LNCaP clone FGC (cell line): ENCODE measurements at regions not wholly inside any gene's neighbourhood (a gene's known extent, or its start where the extent isn't known, plus 50 kb on each side); places are given as distances from the start of the nearest gene placed in this dataset.

Experiments used
- DNase-seq: peaks from one replicate; pipeline ENCODE4 v3.0.0-alpha.2; 2011; ENCODE audit warnings: low read depth
- H3K4me3 ChIP-seq: 2 replicates; pipeline ENCODE4 v1.5.1; 2011; ENCODE audit warnings: mild to moderate bottlenecking, low read depth, low read length, control low read depth
- TF ChIP-seq, protein P1 (sequence below): IDR thresholded peaks from 2 replicates; pipeline ENCODE4 v1.5.1; 2012; ENCODE audit warnings: mild to moderate bottlenecking; ENCODE audit not compliant: control insufficient read depth, insufficient read depth; ENCODE audit errors: extremely low read depth

DNA sequence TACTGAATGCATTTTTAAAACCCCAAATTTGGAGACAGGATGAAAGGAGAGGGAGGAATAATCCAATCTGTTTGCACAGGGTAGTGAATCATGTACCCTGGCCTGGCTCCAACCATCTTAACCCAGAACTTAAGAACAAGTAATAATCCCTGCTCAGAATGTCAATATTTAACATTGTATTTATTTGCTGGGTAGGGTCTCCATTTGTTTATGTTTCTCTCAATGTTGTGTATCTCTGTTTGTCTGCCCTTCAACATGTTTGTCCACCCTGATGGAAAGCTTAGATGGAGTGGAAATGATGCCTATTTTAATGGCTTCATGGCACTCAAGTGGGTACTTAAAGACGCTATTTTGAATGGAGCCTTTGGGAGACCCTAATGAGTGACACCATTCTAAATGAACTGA lies 54.4 kb upstream of the CDC42BPA start:
- DNase-seq: peak; percentile 80

DNA sequence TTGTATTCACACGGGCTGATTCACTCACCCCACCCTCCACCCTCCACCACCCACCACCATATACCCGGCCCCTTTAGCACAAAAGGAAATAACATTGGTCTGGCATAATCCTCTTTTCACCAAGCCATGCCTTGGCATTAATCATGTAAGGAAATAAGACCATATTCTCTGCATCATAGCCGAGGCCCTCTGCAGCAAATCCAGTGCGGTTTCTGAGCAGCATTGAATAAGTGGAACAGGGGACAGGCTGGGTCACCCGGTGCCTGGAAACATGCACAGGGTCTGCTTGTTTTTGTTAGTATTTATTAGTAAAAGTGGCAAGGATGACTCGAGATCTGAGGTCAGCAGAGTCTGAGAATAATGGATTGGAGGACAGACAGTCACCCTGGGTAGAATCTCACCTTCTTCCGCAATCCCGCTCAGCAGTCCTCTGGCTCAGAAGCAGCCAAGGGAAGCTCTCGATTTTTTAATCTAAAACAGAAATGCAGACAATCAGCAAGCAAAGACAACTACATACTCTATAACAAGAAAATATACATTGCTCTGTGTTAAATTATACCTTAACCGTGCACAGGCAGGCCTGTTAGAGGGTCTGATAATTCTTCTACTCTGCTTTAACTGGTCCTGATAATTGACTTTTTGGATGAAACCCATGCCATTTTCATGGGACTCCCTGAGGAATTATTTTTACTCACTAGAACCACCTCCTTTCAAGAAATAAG lies 52.4 kb upstream of the CDC42BPA start:
- TF ChIP-seq, protein P1, sequence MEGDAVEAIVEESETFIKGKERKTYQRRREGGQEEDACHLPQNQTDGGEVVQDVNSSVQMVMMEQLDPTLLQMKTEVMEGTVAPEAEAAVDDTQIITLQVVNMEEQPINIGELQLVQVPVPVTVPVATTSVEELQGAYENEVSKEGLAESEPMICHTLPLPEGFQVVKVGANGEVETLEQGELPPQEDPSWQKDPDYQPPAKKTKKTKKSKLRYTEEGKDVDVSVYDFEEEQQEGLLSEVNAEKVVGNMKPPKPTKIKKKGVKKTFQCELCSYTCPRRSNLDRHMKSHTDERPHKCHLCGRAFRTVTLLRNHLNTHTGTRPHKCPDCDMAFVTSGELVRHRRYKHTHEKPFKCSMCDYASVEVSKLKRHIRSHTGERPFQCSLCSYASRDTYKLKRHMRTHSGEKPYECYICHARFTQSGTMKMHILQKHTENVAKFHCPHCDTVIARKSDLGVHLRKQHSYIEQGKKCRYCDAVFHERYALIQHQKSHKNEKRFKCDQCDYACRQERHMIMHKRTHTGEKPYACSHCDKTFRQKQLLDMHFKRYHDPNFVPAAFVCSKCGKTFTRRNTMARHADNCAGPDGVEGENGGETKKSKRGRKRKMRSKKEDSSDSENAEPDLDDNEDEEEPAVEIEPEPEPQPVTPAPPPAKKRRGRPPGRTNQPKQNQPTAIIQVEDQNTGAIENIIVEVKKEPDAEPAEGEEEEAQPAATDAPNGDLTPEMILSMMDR: no peak
- no peak overlapping the region for H3K4me3 ChIP-seq
- no peak for DNase-seq

More for the DNA sequence above, 54.4 kb upstream of the CDC42BPA start:
- no peak overlapping the region for H3K4me3 ChIP-seq
- TF ChIP-seq, protein P1: no peak

DNA sequence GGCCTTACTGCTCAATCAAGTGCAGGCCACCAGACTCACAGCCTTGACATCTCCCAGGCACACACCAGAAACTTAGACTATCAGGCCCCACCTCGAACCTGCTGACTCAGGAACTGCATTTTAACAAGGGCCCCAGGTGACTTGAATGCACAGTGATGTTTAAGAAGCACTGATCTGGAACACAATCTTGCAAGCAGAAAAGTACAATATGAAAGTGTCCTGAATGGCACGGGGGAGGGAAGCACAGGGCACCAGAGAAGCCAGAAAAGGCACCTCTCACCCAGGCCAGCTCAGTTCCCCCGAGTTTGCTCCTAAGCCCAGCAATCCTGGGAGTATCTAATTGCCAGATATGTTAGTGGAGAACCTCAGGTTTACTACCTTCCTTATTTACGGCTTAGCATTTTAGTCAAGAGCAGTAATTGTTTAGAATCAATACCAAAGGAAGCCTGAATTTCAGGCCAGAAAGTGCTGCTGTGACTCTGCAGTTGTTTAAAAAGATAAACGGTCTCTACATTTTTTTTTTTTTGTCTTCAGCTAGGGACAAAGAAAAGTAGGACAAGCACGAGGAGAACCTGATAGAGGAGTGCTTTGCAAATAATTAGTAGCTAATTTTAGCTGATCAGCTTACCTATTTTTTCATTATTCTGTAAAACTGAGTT lies 50.9 kb upstream of the CDC42BPA start:
- no peak overlapping the region for H3K4me3 ChIP-seq
- TF ChIP-seq, protein P1: no peak
- DNase-seq: no peak
